ENCODE measurements at regions not wholly inside any gene's neighbourhood (a gene's known extent, or its start where the extent isn't known, plus 50 kb on each side); places are given as distances from the start of the nearest gene placed in this dataset.

DNA sequence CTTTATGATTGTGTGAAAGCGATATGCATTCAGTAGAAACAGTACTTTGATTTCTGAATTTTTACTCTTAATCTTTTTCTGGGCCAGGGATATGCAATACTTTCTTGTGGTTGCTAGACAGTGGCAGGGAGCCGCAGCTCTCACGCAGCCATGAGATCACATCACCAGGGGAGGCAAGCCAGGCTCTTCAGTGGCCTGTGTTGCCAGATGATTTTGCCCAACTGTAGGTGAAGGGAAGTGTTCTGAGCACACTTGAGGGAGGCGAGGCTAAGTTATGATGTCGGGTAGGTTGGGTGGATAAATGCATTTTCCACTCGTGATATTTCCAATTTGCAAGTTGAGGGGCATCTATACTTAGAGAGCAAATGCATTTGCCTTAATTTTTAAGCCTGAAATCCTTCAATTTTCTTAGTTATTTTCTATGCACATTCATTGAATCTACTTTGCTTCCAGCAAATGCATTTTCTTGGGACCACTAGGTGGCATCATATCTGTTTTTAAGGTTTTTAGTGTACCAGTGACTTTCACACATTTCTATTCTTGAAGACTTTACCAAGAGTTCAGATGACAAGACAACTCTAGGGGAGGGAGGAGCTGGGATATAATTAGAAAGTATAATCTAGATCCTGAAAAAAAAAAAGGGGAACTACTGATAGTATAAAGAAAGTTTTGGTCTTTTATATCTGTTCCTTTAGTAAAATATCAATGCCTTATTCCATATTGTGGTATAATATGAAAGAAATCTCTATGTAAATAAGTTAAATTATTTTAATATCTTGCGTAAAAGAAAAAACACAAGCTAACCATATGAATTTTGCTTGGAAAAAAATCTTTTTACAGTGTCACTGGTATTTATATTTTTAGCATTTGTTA, 643.3 kb downstream of the SOCS6 start:
- no peak overlapping the region for H3K4me3 ChIP-seq
- no peaks in the 10 kb centered on the region for H3K36me3 ChIP-seq
- no peak overlapping the region for H3K27ac ChIP-seq
- intact Hi-C loops (cut with DNase I; ENCODE audit: low total_unique reads), result no loop called here
- H3K9me3 ChIP-seq, result no peaks in the 10 kb centered on the region
- H3K27me3 ChIP-seq, result no peaks in the 10 kb centered on the region
- TF ChIP-seq, protein P1, sequence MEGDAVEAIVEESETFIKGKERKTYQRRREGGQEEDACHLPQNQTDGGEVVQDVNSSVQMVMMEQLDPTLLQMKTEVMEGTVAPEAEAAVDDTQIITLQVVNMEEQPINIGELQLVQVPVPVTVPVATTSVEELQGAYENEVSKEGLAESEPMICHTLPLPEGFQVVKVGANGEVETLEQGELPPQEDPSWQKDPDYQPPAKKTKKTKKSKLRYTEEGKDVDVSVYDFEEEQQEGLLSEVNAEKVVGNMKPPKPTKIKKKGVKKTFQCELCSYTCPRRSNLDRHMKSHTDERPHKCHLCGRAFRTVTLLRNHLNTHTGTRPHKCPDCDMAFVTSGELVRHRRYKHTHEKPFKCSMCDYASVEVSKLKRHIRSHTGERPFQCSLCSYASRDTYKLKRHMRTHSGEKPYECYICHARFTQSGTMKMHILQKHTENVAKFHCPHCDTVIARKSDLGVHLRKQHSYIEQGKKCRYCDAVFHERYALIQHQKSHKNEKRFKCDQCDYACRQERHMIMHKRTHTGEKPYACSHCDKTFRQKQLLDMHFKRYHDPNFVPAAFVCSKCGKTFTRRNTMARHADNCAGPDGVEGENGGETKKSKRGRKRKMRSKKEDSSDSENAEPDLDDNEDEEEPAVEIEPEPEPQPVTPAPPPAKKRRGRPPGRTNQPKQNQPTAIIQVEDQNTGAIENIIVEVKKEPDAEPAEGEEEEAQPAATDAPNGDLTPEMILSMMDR (IDR thresholded peaks at IDR 0.05), result peak; percentile 47
- no peaks in the 10 kb centered on the region for H3K4me1 ChIP-seq
- no peak for DNase-seq

DNA sequence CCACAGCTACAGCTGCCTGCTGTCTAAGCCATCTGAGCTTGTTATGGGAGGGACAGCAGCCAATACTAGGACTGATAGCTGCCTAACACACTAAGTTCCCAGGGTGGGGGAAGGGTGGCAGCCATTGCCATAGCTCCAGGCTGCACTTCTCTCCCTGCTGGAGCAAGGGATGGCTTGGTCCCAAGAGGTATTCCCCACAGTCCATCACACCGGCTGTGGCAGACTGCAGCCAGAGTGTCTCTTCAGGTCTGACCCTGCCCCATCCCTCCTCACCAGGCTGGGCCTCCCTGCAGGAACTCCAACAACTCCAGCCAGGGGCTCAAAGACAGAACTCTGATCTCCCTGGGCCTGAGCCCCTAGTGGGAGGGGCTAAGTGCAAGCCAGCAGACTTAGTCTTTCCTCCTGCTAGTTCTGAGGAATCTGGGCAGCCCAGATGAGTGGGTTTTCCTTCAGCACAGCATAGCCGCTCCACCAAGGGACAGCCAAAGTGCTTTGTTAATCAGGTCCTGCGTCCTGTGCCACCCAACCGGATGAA, 632.1 kb downstream of the SOCS6 start:
- TF ChIP-seq, protein P1 (IDR thresholded peaks at IDR 0.05), result no peak
- intact Hi-C loops (cut with DNase I; ENCODE audit: low total_unique reads), result no loop called here
- H3K27ac ChIP-seq, result no peak overlapping the region
- no peak overlapping the region for H3K4me3 ChIP-seq
- no peaks in the 10 kb centered on the region for H3K9me3 ChIP-seq
- no peak for DNase-seq
- no peaks in the 10 kb centered on the region for H3K4me1 ChIP-seq
- H3K36me3 ChIP-seq, result no peaks in the 10 kb centered on the region
- no peaks in the 10 kb centered on the region for H3K27me3 ChIP-seq

DNA sequence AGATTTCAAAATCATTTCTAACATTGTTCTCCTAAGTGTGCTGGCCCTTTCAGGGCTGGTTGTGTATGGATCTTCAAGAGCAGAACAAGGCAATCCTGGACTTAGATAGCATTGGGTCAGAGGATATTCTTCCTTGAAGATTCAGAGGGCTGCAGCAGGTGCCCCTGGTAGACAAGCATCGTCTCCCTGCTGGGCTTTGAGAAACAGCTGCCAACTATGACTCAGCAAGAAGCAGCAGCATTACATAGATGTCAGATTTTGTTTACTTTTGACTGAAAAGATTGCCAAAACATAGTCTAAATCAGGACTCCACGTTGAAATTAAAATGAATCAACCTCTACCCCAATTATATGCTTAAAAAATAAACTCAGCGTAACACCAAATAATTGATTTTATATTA, 618.8 kb downstream of the SOCS6 start:
- TF ChIP-seq, protein P1 (IDR thresholded peaks at IDR 0.05), result no peak
- Histone ChIP-seq H3K9me3 (peaks cover 0 to 5% (median 0%) of the 10 kb centered on the region in 3 donors), H3K4me1 (peaks cover 0 to 6% (median 0%) of the 10 kb centered on the region in 4 donors), H3K27me3 (no peaks in the 10 kb centered on the region), H3K4me3 (no peak overlapping the region), H3K36me3 (no peaks in the 10 kb centered on the region), H3K27ac (no peak overlapping the region)
- intact Hi-C loops (cut with DNase I; ENCODE audit: low total_unique reads), result no loop called here
- no peak for DNase-seq

DNA sequence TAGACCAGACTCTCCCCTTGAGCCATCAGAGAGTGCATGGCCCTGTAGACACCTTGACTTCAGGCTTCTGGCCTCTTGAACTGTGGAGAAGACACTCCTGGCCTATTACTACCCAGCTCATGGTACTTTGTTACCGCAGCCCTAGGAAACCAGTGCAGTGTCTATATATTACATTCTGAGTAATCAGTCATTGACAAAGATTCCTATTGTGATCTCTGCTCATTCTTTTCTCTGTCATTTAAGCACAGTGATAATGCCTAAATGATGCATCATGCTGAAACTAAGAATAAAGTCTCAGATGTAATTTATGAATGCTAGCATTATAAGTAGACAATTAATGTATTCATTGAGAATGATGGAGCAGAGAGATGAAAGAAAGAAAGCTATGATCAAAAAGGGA, 603.5 kb downstream of the SOCS6 start:
- no peaks in the 10 kb centered on the region for H3K27me3 ChIP-seq

DNA sequence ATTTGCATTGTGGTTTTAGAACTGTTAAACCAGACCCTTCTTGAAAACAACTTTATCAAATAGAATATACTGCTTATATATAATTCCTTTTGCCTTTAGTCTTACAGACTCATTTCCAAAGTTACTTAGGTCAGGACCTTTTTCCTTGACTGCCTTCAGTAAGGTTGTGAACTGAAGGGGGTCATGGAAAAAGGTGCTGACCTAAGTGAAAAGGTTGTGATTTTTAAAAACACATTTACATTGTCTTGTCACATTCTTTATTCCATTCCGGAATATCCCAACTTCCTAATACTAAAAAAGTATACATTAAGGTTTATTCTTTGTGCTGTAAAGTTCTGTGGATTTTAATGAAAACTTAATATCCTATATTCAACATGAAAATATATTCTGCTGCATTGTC, 581.4 kb downstream of the SOCS6 start:
- DNase-seq, result no peak
- H3K4me1 ChIP-seq, result no peaks in the 10 kb centered on the region
- H3K36me3 ChIP-seq, result no peaks in the 10 kb centered on the region
- TF ChIP-seq, protein P1 (IDR thresholded peaks at IDR 0.05), result no peak
- intact Hi-C loops (cut with DNase I; ENCODE audit: low total_unique reads), result no loop called here
- no peak overlapping the region for H3K4me3 ChIP-seq
- H3K27ac ChIP-seq, result no peak overlapping the region
- no peaks in the 10 kb centered on the region for H3K27me3 ChIP-seq
- H3K9me3 ChIP-seq, result no peaks in the 10 kb centered on the region

More for the DNA sequence above, 603.5 kb downstream of the SOCS6 start:
- no peaks in the 10 kb centered on the region for H3K36me3 ChIP-seq
- H3K4me3 ChIP-seq, result no peak overlapping the region
- intact Hi-C loops (cut with DNase I; ENCODE audit: low total_unique reads), result no loop called here
- TF ChIP-seq, protein P1 (IDR thresholded peaks at IDR 0.05), result no peak
- H3K4me1 ChIP-seq, result no peaks in the 10 kb centered on the region
- H3K9me3 ChIP-seq, result no peaks in the 10 kb centered on the region
- no peak for DNase-seq
- no peak overlapping the region for H3K27ac ChIP-seq

Measured in tibial artery (tissue), 4 donors.